C4-2B (cell line): ENCODE measurements at regions not wholly inside any gene's neighbourhood (a gene's known extent, or its start where the extent isn't known, plus 50 kb on each side); places are given as distances from the start of the nearest gene placed in this dataset.

ENCODE experiments used
- H3K27ac ChIP-seq: fragments of 450-650 bp; 2 replicates; pipeline ENCODE4 v1.5.1; 2017
- CTCF ChIP-seq: fragments of 450-650 bp; conservative IDR thresholded peaks from 2 replicates; pipeline ENCODE4 v1.5.1; 2017; ENCODE audit warnings: mild to moderate bottlenecking
- ZFX ChIP-seq: fragments of 450-650 bp; IDR thresholded peaks from 2 replicates; pipeline ENCODE4 v1.6.1; 2017

- H3K27ac ChIP-seq, result no peak overlapping the region
- TF ChIP-seq CTCF (no peak), ZFX (no peak)
Observed at GRCh38 chr5:115469904-115470516, 74.6 kb downstream of the FEM1C start.

GRCh38 chr5:115467628-115468027, 76.9 kb downstream of the FEM1C start:
- no peak overlapping the region for H3K27ac ChIP-seq
- no peak for TF ChIP-seq CTCF
- no peak for TF ChIP-seq ZFX

- H3K27ac ChIP-seq, result no peak overlapping the region
- no peak for TF ChIP-seq CTCF
- TF ChIP-seq ZFX, result no peak
Observed at GRCh38 chr5:115465431-115465830, 79.1 kb downstream of the FEM1C start.

GRCh38 chr5:115463983-115464382, 80.6 kb downstream of the FEM1C start:
- TF ChIP-seq ZFX, result no peak
- no peak for TF ChIP-seq CTCF
- H3K27ac ChIP-seq, result no peak overlapping the region

DNA sequence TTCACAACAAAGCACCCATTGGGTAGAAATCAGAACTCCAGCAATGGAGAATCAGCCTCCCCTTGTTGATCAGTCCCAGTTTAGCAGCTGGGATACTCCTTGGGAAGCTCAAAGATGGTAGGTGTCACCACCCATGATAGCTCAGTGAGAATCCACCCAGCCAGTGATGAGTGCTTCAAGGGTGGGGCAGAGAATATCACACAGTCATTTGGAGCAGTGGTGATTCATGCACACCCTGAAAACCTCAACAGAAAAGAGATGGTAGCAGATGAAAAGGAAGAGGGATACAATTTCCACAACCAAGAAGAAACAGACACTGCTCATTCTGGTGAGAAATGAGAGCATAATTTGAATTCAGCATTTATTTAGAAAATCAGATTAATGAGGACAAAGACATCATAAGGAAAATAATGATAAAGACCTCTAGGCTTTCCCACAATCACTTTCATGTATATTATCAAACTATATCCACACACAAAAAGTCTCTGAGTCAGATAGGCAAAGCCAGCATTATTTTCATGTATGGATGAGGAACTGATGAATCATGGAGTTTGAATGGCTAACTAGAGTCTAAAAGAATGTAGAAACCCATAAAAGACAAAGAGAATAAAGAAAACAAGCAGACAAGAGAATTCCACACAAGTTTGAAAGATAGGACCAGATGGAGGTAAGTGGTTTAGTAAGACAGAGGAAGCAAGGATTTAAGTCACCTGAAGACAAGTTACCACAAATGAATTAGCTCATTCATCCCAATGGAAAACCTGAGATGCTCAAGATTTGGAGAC, 82.9 kb downstream of the FEM1C start:
- no peak for TF ChIP-seq CTCF
- no peak for TF ChIP-seq ZFX
- H3K27ac ChIP-seq, result no peak overlapping the region

GRCh38 chr5:115461093-115461492, 83.5 kb downstream of the FEM1C start:
- H3K27ac ChIP-seq, result no peak overlapping the region
- TF ChIP-seq ZFX (no peak), CTCF (no peak)

- TF ChIP-seq CTCF (no peak), ZFX (no peak)
Observed at GRCh38 chr5:115460472-115460871, 84.1 kb downstream of the FEM1C start.

More at GRCh38 chr5:115460472-115460871, 84.1 kb downstream of the FEM1C start:
- H3K27ac ChIP-seq, result no peak overlapping the region
